ENCODE measurements at regions not wholly inside any gene's neighbourhood (a gene's known extent, or its start where the extent isn't known, plus 50 kb on each side); places are given as distances from the start of the nearest gene placed in this dataset.
A peak's percentile ranks its signal among the peaks of the same experiment; 100 is the strongest.

DNA sequence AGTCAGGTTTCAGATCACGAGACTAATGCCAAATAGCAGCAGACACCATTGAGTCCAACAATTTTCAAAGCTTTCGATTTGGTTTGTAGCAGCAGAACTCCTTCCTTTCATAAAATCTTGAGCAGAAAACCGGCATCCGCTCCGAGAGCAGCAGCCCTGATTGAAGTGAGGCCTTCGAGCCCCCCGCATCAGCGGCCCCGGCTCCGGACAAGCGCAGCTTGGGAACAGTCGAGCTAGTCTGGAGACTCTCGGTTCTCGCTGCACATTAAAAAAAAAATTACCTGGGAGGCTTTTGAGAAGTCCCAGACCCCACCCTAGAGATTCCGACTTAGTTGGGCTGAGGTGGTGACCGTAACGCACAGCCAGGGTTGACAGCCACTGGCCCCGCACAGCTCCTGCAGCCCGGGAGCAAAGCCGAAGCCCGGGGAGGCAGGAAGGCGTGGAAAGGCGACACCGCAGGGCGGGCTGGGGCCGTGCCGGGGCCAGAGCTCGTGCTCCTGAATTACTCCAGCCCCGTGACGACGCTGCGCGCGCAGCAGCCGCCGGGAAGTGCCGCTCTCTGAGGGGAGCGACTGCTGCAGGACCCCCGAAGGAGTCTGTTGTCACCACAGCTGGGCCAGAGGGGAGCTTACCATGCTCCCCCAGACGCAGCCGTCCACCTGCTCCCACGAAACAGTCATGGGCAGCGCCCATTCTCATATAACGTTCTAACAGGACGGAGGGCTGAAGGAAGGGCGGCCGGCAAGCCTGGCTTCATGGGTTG lies 57.8 kb downstream of the SPATA19 start:
- ATAC-seq (peak; percentile 95), DNase-seq (ENCODE audit: missing footprints) (peak; percentile 74)
- intact Hi-C loops (cut with DNase I), result no loop called here

DNA sequence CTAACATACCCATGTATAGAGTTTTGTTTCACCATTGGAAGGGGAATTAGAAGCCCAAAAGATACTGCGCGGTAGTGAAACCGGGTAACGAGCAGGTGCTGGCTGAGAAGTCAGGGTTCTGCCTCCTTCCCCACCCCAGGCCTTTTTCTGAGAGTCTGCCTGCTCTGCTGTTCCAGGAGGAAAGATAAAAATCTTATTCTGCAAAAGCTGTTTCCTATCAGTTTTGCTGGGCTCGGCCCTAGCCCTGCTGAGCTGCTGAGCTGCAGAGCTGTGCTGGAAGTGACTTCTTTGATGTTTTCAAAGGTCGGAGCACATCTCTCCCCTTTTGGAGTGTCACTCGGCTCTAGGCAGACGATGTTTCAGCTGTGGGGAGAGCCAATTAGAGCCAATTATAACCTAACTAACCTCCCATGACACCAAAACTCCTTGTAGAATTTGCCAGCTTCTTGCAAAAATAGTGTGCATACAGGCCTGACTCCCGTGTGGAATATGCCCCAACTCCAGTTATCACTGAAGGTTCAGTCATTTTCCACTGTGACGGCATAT lies 59.4 kb downstream of the SPATA19 start:
- ATAC-seq, result no peak
- intact Hi-C loops (cut with DNase I), result no loop called here

DNA sequence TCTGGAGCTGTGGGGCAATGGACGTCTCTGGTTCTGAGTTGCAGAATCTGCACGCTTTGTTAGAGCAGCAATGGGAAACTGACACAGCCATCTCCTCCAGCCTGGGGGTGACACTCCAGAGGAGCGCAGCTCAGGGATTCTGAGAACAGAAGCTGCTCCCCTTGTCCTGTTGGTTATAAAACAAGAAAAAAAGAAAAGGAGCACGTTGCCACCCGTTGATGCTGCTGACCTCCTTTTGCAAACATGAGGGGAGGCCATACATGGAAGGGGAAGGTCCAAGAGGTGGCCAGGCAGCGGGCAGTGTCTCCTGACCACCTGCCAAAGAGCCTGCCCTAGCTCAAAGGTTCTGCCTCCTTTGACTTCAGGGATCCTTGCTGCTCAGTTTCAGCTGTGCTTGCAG lies 61.0 kb downstream of the SPATA19 start:
- intact Hi-C loops (cut with DNase I), result no loop called here
- DNase-seq (ENCODE audit: missing footprints) (no peak), ATAC-seq (no peak)

More for the DNA sequence above, 59.4 kb downstream of the SPATA19 start:
- DNase-seq (ENCODE audit: missing footprints), result no peak

DNA sequence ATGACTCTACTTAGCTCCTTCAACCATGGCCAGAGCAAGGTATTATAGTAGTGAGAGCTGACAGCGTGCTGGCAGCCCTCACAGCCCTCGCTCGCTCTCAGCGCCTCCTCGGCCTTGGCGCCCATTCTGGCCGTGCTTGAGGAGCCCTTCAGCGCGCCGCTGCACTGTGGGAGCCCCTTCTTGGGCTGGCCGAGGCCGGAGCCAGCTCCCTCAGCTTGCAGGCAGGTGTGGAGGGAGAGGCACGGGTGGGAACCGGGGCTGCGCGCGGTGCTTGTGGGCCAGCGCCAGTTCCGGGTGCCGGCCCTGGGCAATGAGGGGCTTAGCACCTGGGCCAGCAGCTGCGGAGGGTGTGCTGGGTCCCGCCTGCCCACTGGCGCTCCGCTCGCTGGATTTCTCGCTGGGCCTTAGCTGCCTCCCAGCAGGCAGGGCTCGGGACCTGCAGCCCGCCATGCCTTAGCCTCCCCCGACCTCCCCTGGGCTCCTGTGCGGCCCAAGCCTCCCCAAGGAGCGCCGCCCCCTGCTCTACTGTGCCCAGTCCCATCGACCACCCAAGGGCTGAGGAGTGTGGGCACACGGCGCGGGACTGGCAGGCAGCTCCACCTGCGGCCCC lies 63.1 kb downstream of the SPATA19 start:
- DNase-seq (ENCODE audit: missing footprints) (peak; percentile 46), ATAC-seq (no peak)
- intact Hi-C loops (cut with DNase I), result no loop called here

DNA sequence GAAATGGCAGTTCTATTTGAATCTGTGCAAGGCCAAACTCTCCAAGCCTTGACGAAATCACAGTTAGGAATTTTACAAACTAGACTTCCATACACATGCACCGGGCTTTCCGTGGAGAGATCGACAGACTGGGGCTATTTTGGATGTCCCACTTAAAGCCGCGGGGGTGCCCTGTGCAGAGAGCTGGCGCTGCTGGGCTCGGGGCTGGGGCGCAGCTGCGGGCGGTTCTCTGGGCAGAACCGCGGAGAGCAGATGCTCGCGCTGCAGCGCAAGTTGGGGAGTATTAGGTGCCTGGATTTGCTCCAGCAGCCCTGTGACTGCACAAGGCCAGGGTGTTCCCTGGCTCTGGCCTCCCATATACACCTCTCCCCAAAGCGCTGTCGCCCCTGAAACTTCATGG lies 67.2 kb downstream of the SPATA19 start:
- ATAC-seq (no peak), DNase-seq (ENCODE audit: missing footprints) (no peak)

DNA sequence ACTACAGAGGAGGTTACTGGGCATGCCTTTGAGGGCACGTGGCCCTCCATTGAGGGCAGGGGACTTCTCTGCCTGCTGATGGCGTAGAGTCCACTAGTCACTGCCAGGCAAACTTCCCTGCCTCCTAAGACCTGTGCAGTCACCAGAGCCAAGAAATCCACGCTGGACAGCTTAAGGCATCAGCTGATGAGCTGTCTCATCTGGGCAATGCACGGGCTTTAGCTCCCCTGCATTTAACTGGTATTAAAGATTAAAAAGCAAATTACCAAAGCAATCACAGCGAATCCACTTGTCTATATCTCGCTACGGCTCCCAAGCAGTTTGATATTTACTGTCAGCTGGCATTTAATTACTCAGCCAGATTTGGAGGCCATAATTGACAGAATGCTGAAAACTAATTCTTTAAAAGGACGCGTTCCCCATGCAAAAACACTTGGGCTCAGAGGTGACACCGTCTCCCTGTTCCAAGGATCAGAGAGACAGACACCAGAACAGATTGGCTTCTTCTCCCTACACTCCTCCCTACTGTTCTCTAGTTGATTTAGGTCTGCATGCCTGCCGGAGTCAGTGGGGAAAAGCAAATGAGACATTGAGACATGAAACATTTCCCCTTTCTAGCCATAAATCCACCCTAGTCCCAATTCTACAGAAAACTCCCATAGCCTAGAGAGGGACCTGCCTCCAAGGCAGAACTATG lies 68.5 kb downstream of the SPATA19 start:
- intact Hi-C loops (cut with DNase I), result no loop called here
- DNase-seq (ENCODE audit: missing footprints), result no peak
- no peak for ATAC-seq

More for the DNA sequence above, 67.2 kb downstream of the SPATA19 start:
- intact Hi-C loops (cut with DNase I), result no loop called here

DNA sequence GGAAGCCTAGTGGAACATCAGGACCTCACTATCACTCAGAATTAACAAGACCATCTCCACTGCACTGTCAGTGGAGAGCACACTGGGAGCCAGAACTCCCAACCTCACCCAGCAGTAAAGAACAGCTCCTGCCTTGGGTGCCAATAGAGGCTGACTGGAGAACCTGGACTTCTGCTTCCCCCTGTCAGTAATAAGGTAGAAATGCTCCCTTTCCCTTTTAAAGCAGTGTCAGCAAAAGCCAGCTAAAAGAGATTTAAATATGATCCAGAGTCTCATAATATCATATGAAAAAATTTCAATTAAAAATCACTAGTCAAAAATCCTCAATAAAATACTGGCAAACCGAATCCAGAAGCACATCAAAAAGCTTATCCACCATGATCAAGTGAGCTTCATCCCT lies 82.8 kb downstream of the SPATA19 start:
- intact Hi-C loops (cut with DNase I), result no loop called here
- DNase-seq (ENCODE audit: missing footprints) (no peak), ATAC-seq (no peak)

DNA sequence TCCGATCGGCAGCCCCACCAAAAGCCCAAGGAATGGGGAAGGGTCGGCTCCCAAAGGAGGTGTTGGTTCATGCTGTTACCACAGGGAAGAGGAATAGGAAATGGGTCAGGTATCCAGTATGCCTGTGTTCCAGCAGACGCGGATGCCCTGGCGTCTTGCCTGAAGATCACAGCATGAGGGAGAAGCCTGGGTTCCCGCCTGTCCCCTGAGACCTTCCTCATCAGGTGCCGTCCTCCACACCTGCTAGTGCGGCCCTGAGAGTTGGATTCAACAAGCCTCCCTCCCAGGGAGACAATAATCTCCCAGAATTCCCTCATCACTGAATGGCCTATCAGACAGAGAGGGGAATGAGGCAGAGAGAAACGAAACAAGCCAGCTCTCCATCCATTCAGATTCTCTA lies 92.2 kb downstream of the SPATA19 start:
- ATAC-seq (no peak), DNase-seq (ENCODE audit: missing footprints) (no peak)
- intact Hi-C loops (cut with DNase I), result no loop called here

DNA sequence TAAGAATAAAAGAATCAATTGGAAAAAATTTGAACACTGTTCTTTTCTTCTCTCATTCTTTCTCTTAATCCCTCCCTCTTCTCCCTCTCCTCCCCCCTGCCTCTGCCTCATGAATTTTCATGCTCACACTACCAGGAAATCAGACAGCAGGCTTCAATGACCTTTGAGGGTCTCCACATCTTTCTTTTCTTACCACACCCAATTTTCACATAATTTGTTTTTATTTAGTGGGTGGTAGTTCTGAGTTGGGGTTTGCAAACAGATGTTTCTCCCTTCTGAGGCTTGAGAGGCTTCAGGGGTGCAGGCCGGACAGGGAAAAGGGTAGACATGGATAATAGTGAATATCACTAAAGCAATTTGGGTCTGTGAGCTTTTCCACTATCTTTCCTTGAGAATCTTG lies 95.5 kb downstream of the SPATA19 start:
- DNase-seq (ENCODE audit: missing footprints) (no peak), ATAC-seq (no peak)
- intact Hi-C loops (cut with DNase I), result no loop called here

DNA sequence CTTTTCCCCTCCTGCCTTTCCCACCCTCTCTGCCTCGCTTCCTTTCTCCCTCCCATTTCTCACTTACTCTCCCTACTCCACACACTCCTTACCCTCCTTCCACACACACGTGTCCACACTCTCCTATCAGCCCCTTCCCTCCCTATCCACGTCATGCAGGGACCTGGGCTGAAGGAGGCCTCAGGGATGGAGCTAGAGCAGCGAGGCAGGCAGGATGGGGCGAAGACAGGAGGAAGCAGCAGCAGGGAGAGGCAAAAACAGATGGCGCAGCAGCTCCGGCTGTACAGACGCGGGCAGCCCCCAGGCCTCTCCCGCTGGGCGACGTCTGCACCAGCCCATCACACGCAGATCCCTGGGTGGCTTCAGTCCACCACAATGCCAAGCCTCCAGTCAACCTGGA lies 97.9 kb downstream of the SPATA19 start:
- intact Hi-C loops (cut with DNase I), result no loop called here
- ATAC-seq (no peak), DNase-seq (ENCODE audit: missing footprints) (no peak)

DNA sequence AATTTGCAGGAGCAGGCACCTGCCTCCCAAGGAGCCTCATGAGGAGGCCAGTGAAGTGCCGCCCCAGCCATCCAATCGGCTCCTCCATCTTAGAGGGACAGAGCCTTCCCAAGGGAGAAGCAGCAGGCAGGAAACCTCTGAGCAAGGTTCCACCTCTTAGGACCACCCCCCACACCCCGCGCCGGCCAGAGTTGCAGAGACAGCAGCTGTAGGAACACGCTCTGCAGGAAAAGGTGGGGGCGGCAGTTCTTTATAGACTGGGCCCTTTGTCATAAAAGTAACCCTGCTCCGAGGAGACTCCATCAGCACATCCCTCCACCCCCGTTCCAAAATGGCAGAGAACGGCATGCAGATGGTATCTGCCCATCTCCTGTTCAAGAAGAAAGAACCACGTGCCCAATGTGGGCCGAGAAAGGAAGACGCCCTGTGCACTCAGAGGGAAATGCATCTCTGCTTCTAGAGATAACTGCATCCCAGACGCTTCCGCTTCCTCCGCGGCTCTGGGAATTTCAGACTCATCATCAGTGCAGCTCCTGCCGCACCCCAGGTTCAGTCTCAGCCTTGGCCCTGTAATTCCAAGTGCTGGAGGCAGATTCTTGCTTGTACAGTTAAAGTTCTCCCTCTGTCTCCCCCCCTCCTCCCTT lies 98.5 kb downstream of the SPATA19 start:
- ATAC-seq (no peak), DNase-seq (ENCODE audit: missing footprints) (no peak)
- intact Hi-C loops (cut with DNase I), result no loop called here

DNA sequence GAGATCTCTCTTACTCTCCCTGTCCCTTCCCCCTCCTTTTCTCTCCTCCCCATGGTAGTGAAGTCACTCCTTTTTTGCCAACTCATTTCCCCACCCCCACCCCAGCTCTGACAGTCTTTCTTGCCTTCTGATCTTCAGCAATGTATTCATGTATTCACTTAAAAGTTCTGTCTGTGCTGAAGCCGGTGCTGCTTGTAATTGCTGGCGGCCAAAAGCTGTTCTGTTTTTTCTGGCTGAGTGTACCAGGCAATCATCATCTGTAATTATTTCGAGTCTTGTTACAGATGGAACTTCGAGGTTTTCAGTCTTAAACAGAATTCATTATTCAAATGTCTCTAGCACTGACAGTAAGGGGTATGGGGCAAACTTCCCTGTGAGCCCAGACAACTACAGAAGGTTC lies 99.5 kb downstream of the SPATA19 start:
- intact Hi-C loops (cut with DNase I), result no loop called here
- ATAC-seq, result no peak
- no peak for DNase-seq (ENCODE audit: missing footprints)

DNA sequence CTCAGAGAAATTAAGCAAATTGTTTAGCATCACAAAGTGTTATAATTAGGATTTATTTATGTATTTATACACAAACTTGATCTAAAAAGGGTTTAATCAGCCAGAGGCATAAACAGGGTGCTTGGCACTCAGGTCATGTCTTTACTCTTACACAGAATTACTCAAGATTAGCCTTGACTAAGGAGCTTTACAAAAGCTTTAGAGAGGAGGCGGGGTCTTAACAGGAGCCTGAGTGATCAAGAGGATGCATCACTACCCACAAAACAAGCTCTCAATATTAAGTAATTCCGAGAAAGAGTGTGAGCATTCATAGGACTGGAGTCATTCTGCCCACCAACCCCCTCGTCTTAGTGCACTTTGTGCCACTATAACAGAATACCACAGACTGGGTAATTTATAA lies 103.0 kb downstream of the SPATA19 start:
- no peak for ATAC-seq
- intact Hi-C loops (cut with DNase I), result no loop called here
- no peak for DNase-seq (ENCODE audit: missing footprints)

DNA sequence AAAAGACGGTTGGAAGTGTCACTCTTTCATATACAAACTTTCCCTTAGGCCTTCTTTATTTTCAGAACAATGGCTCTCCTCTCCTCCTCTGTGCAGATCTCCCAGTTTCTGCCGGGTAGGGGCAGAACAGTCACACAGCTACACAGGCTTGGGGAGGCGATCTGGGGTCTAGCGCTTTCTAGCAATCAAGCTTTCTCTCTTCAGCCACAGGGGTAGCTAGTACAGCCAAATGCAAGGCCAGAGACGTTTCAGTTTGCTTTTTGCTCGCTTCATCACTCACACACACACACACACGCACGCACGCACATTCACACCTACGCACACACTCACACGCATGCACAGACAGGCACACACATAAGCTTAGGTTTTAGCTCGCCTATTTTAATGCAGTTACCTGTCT lies 104.3 kb downstream of the SPATA19 start:
- DNase-seq (ENCODE audit: missing footprints) (no peak), ATAC-seq (no peak)
- intact Hi-C loops (cut with DNase I), result no loop called here

DNA sequence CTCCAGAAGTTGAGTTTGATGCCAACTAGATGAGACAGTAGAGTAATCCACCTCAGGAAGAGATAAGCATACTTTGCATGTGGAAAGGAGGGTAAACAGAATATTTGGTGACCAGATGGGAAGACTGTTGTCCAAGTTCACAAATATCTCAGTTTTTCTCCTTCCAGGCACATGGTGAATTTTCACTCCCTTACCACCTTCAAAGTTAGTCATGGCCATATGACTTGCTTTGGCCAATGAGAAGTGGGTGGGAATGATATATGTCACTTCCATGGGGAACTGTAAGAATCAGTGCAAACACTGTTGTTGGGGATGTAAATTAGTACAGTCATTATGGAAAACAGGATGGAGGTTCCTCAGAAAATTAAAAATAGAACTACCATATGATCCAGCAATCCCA lies 105.8 kb downstream of the SPATA19 start:
- ATAC-seq (no peak), DNase-seq (ENCODE audit: missing footprints) (no peak)
- intact Hi-C loops (cut with DNase I), result no loop called here

DNA sequence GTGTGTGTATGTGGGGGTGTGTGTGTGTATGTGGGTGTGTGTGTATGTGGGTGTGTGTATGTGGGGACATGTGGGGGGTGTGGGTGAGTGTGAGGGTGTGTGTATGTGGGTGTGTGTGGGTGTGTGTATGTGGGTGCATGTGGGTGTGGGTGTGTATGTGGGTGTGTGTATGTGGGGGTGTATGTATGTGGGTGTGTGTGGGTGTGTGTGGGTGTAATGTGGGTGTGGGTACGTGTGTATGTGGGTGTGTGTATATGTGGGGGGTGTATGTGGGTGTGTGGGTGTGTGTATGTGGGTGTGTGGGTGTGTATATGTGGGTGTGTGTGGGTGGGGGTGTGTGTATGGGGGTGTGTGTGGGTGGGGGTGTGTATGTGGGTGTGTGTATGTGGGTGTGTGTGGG lies 106.7 kb downstream of the SPATA19 start:
- DNase-seq (ENCODE audit: missing footprints) (no peak), ATAC-seq (no peak)
- intact Hi-C loops (cut with DNase I), result no loop called here

DNA sequence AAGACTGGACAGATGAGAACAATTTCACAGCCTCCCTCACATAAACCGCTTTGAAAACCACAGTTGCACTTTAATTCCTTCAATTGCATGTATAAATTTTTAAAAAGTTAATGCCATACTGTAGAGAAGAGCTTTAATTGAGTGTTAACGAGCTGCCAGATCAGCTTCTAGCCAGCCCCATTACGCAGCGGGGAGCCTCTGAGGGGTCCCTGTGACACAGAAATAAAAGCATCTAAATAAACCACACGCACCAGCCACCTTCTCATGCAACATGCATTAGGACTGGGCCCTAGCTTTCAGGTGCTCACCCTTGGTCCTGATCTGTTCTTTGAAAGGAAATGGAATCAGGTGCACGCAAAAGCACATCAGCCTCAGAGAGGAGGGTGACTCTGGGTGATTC lies 111.7 kb downstream of the SPATA19 start:
- DNase-seq (ENCODE audit: missing footprints), result no peak
- ATAC-seq, result no peak
- intact Hi-C loops (cut with DNase I), result no loop called here

DNA sequence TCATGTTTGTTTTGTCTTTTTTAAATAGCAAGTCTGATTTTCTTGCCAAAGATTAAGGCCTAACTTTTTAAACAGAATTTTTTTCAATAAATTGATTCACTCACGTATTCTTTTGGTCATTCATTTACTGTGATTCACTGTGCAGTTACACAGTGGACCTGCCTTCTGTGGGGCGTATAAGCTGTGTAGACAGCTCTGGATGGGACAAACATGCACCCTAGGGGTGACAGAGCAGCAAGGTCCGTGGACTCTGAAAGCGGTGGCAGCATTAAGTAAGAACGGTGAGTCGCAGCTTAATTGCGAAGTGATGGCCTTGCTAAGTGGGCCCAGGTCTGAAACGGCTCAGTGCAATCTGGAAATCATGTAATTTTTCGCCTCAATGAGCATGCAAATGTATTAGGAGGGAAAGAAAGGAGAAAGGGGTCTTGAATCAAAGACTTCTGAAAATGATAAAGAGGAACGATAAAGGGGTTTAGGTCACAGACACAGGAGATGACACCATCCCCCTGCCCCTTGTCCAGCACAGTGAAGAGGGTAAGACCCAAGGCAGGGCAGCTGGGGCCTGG lies 113.1 kb downstream of the SPATA19 start:
- intact Hi-C loops (cut with DNase I), result no loop called here
- DNase-seq (ENCODE audit: missing footprints), result no peak
- ATAC-seq, result no peak

DNA sequence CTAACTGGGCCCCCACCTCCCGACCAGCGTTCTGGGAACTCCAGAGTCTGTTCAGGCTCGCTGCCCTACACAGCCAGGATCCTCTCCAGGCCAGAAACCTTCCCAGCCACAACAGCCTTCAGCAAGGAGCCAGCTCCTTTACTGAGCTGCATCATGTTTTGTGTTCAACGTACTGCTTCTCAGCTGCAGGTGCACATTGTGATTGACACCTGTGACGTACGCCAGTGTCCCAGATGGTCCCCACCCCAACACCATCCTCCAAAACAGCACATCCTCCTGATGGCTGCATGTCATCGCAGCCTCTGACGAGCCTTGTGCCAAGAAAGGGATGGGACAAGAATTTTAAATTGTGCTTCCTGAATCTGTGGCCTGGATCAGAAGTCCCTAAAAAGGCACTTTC lies 117.5 kb downstream of the SPATA19 start:
- ATAC-seq (no peak), DNase-seq (ENCODE audit: missing footprints) (no peak)
- intact Hi-C loops (cut with DNase I), result no loop called here

Measured in Right ventricle myocardium inferior (tissue), 1 donor.